HEK293 (cell line): ENCODE measurements at regions not wholly inside any gene's neighbourhood (a gene's known extent, or its start where the extent isn't known, plus 50 kb on each side); places are given as distances from the start of the nearest gene placed in this dataset.

Experiments
- CTCF ChIA-PET: fragments of 350-600 bp; formaldehyde crosslinking; extraction: SDS; loops from one replicate; lab custom pipeline; 2021; ENCODE audit warnings: antibody characterized with exemption; lab: Yijun Ruan, JAX
- POLR2A ChIA-PET: fragments of 300-600 bp; formaldehyde crosslinking; extraction: SDS; loops from one replicate; lab custom pipeline; 2020; ENCODE audit warnings: antibody characterized with exemption, inconsistent platforms; lab: Yijun Ruan, JAX
- H3K27ac ChIP-seq: fragments of 200-500 bp; sonication (Bioruptor generic); 2 replicates; pipeline ENCODE4 v1.5.1; 2014; ENCODE audit warnings: low read depth, low read length, control low read depth, inconsistent platforms; ENCODE audit errors: extremely low read depth
- H3K36me3 ChIP-seq, 2 experiments: fragments of 200-500 bp in 1 of 2; sonication (Bioruptor generic) in 1 of 2; 1 replicate in 1 of 2; 2 replicates in 1 of 2; pipeline ENCODE4 v1.5.1; 2014 to 2017; ENCODE audit warnings: inconsistent platforms in 2 of 2, low read length in 2 of 2; ENCODE audit not compliant: control insufficient read depth in 2 of 2, insufficient read depth in 1 of 2
- H3K4me1 ChIP-seq: fragments of 200-500 bp; sonication (Bioruptor generic); 2 replicates; pipeline ENCODE4 v1.5.1; 2014; ENCODE audit warnings: mild to moderate bottlenecking, low read length, inconsistent platforms; ENCODE audit not compliant: control insufficient read depth, insufficient read depth
- H3K4me3 ChIP-seq: 2 replicates; pipeline ENCODE4 v1.5.1; 2011; ENCODE audit warnings: low read depth, mild to moderate bottlenecking, control low read depth, low read length, moderate library complexity
- H3K9me3 ChIP-seq: fragments of 200-500 bp; sonication (Bioruptor generic); 2 replicates; pipeline ENCODE4 v1.5.1; 2014; ENCODE audit warnings: low read depth, low read length, inconsistent platforms; ENCODE audit not compliant: control insufficient read depth, insufficient read depth
- AEBP2 ChIP-seq: fragments of 450-650 bp; formaldehyde crosslinking; IDR thresholded peaks from 2 replicates; pipeline ENCODE4 v1.5.1; 2016; ENCODE audit warnings: missing biosample characterization, missing genetic modification characterization, borderline replicate concordance
- BCL11A ChIP-seq: fragments of 450-650 bp; formaldehyde crosslinking; IDR thresholded peaks from 2 replicates; pipeline ENCODE4 v1.5.1; 2016; ENCODE audit warnings: low read depth, missing biosample characterization, missing genetic modification characterization
- BCL11B ChIP-seq: fragments of 450-650 bp; formaldehyde crosslinking; IDR thresholded peaks from 2 replicates; pipeline ENCODE4 v1.5.1; 2016; ENCODE audit warnings: low read depth, missing biosample characterization, missing genetic modification characterization
- ELK4 ChIP-seq: IDR thresholded peaks from 2 replicates; pipeline ENCODE4 v1.6.1; 2011; ENCODE audit warnings: mild to moderate bottlenecking, low read depth, low read length, borderline replicate concordance
- SETDB1 ChIP-seq: IDR thresholded peaks from one replicate; pipeline ENCODE4 v1.6.1; 2017; ENCODE audit warnings: mild to moderate bottlenecking, low read length, moderate library complexity, mixed read lengths; ENCODE audit not compliant: insufficient read length
- ZBTB10 ChIP-seq: fragments of 450-650 bp; formaldehyde crosslinking; IDR thresholded peaks from 2 replicates; pipeline ENCODE4 v1.5.1; 2016; ENCODE audit warnings: missing biosample characterization, missing genetic modification characterization
- ZNF140 ChIP-seq: fragments of 450-650 bp; formaldehyde crosslinking; IDR thresholded peaks from 2 replicates; pipeline ENCODE4 v1.5.1; 2016; ENCODE audit warnings: missing biosample characterization, missing genetic modification characterization
- ZNF155 ChIP-seq: fragments of 450-650 bp; formaldehyde crosslinking; IDR thresholded peaks from 2 replicates; pipeline ENCODE4 v1.5.1; 2016; ENCODE audit warnings: missing biosample characterization, missing genetic modification characterization
- ZNF174 ChIP-seq: fragments of 450-650 bp; formaldehyde crosslinking; IDR thresholded peaks from 2 replicates; pipeline ENCODE4 v1.5.0; 2017; ENCODE audit warnings: missing biosample characterization, mild to moderate bottlenecking, missing genetic modification characterization
- ZNF2 ChIP-seq: fragments of 450-650 bp; formaldehyde crosslinking; IDR thresholded peaks from 2 replicates; pipeline ENCODE4 v1.5.1; 2016; ENCODE audit warnings: missing biosample characterization, missing genetic modification characterization
- ZNF324 ChIP-seq: fragments of 450-650 bp; formaldehyde crosslinking; IDR thresholded peaks from 2 replicates; pipeline ENCODE4 v1.5.1; 2016; ENCODE audit warnings: missing biosample characterization, missing genetic modification characterization
- ZNF404 ChIP-seq: fragments of 450-650 bp; formaldehyde crosslinking; IDR thresholded peaks from 2 replicates; pipeline ENCODE4 v1.5.1; 2017; ENCODE audit warnings: missing biosample characterization, missing genetic modification characterization
- ZNF544 ChIP-seq: fragments of 450-650 bp; formaldehyde crosslinking; IDR thresholded peaks from 2 replicates; pipeline ENCODE4 v1.5.0; 2017; ENCODE audit warnings: missing biosample characterization, missing genetic modification characterization
- ZNF555 ChIP-seq: fragments of 450-650 bp; formaldehyde crosslinking; conservative IDR thresholded peaks from 2 replicates; pipeline ENCODE4 v1.5.1; 2017; ENCODE audit warnings: missing biosample characterization, mild to moderate bottlenecking, missing genetic modification characterization, inconsistent platforms
- ZNF654 ChIP-seq: fragments of 450-650 bp; formaldehyde crosslinking; IDR thresholded peaks from 2 replicates; pipeline ENCODE4 v1.5.1; 2016; ENCODE audit warnings: low read depth, missing biosample characterization, missing genetic modification characterization
- ZNF658 ChIP-seq: fragments of 450-650 bp; formaldehyde crosslinking; IDR thresholded peaks from 2 replicates; pipeline ENCODE4; 2016; ENCODE audit warnings: missing biosample characterization, missing genetic modification characterization
- ZNF677 ChIP-seq: fragments of 450-650 bp; IDR thresholded peaks from 2 replicates; pipeline ENCODE4 v1.5.0; 2018; ENCODE audit warnings: missing biosample characterization, mild to moderate bottlenecking, missing genetic modification characterization, moderate library complexity
- ZNF777 ChIP-seq: fragments of 450-650 bp; formaldehyde crosslinking; IDR thresholded peaks from 2 replicates; pipeline ENCODE4 v1.5.1; 2017; ENCODE audit warnings: missing biosample characterization, missing genetic modification characterization, borderline replicate concordance
- ZNF785 ChIP-seq: fragments of 450-650 bp; formaldehyde crosslinking; IDR thresholded peaks from 2 replicates; pipeline ENCODE4 v1.5.1; 2016; ENCODE audit warnings: missing biosample characterization, missing genetic modification characterization
- ZSCAN18 ChIP-seq: fragments of 450-650 bp; formaldehyde crosslinking; IDR thresholded peaks from 2 replicates; pipeline ENCODE4 v1.5.1; 2016; ENCODE audit warnings: missing biosample characterization, missing genetic modification characterization
- ZSCAN23 ChIP-seq: fragments of 450-650 bp; formaldehyde crosslinking; IDR thresholded peaks from 2 replicates; pipeline ENCODE4 v1.5.1; 2016; ENCODE audit warnings: missing biosample characterization, missing genetic modification characterization
- ZXDB ChIP-seq: fragments of 450-650 bp; formaldehyde crosslinking; IDR thresholded peaks from 2 replicates; pipeline ENCODE4 v1.5.1; 2016; ENCODE audit warnings: missing biosample characterization, missing genetic modification characterization
- TF ChIP-seq, protein P1 (sequence below): fragments of 450-650 bp; formaldehyde crosslinking; IDR thresholded peaks from 2 replicates; pipeline ENCODE4 v1.5.1; 2016; ENCODE audit warnings: missing biosample characterization, missing genetic modification characterization
- TF ChIP-seq, protein P2 (sequence below): fragments of 450-650 bp; formaldehyde crosslinking; IDR thresholded peaks from 2 replicates; pipeline ENCODE4 v1.5.1; 2016; ENCODE audit warnings: missing biosample characterization, missing genetic modification characterization
- TF ChIP-seq, protein P3 (sequence below): fragments of 450-650 bp; formaldehyde crosslinking; IDR thresholded peaks from 2 replicates; pipeline ENCODE4 v1.5.1; 2016; ENCODE audit warnings: missing biosample characterization, missing genetic modification characterization

DNA sequence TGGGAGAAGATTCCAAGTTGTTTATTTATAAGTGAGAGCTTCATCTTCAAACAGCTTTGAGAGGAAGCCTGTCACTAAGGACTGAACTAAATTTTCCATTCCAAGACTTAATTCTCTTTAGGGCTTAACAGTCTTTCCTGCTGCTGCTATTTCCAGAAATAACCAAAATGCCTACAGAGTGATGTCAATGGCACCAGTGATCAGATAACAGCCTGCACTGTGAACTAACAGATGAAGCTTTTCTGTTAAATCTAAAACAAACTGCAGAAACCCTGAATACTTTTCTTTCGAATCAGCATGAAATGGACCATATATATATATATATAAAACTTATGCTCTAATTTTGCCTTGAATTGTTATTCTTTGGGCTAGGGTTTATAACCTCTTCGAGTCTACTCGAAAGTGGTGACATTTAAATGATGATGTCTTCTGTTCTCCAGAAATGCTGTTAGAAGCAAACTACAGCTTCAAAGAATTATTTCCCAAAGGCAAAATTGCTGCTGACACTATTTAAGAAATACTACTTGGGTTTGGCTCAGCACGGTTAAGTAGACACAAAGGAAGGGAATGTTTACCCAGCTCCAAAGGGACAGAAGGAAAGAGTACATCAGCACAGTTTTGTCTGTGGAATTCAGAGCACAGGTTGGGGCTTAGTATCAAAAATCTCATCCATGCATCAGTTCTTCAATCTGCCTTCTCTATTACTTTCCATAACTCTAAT is 238.5 kb upstream of the LRRN1 start:
- H3K27ac ChIP-seq = no peak overlapping the region
- CTCF ChIA-PET = interaction anchor here (0.6 kb wide), 1 partner anchor 34 kb away, joined by 4 read pairs; no protein-coding TSS in a partner anchor
- POLR2A ChIA-PET = no interaction called here
- H3K36me3 ChIP-seq = no peaks in the 10 kb centered on the region
- no peaks in the 10 kb centered on the region for H3K9me3 ChIP-seq
- no peaks in the 10 kb centered on the region for H3K4me1 ChIP-seq
- no peak for TF ChIP-seq ZNF785 (tag by site-specific recombination)
- no peak for TF ChIP-seq ZNF677 (tag by site-specific recombination)
- TF ChIP-seq, protein P1, sequence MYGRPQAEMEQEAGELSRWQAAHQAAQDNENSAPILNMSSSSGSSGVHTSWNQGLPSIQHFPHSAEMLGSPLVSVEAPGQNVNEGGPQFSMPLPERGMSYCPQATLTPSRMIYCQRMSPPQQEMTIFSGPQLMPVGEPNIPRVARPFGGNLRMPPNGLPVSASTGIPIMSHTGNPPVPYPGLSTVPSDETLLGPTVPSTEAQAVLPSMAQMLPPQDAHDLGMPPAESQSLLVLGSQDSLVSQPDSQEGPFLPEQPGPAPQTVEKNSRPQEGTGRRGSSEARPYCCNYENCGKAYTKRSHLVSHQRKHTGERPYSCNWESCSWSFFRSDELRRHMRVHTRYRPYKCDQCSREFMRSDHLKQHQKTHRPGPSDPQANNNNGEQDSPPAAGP = no peak
- TF ChIP-seq, protein P2, sequence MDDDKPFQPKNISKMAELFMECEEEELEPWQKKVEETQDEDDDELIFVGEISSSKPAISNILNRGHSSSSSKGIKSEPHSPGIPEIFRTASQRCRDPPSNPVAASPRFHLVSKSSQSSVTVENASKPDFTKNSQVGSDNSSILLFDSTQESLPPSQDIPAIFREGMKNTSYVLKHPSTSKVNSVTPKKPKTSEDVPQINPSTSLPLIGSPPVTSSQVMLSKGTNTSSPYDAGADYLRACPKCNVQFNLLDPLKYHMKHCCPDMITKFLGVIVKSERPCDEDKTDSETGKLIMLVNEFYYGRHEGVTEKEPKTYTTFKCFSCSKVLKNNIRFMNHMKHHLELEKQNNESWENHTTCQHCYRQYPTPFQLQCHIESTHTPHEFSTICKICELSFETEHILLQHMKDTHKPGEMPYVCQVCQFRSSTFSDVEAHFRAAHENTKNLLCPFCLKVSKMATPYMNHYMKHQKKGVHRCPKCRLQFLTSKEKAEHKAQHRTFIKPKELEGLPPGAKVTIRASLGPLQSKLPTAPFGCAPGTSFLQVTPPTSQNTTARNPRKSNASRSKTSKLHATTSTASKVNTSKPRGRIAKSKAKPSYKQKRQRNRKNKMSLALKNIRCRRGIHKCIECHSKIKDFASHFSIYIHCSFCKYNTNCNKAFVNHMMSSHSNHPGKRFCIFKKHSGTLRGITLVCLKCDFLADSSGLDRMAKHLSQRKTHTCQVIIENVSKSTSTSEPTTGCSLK (tag by site-specific recombination) = no peak
- no peak for TF ChIP-seq ZNF654 (tag by site-specific recombination)
- TF ChIP-seq ZNF174 (tag by site-specific recombination) = no peak
- TF ChIP-seq ZSCAN18 = no peak
- TF ChIP-seq ZSCAN23 = no peak
- TF ChIP-seq ZBTB10 = no peak
- no peak for TF ChIP-seq ZNF544
- no peak for TF ChIP-seq ELK4
- no peak for TF ChIP-seq BCL11A
- TF ChIP-seq SETDB1 = no peak
- no peak for TF ChIP-seq ZNF324 (tag by site-specific recombination)
- TF ChIP-seq ZNF140 (tag by site-specific recombination) = no peak
- TF ChIP-seq ZNF658 (tag by site-specific recombination) = no peak
- TF ChIP-seq, all 188 proteins: peak for 0
- H3K4me3 ChIP-seq = no peak overlapping the region

DNA sequence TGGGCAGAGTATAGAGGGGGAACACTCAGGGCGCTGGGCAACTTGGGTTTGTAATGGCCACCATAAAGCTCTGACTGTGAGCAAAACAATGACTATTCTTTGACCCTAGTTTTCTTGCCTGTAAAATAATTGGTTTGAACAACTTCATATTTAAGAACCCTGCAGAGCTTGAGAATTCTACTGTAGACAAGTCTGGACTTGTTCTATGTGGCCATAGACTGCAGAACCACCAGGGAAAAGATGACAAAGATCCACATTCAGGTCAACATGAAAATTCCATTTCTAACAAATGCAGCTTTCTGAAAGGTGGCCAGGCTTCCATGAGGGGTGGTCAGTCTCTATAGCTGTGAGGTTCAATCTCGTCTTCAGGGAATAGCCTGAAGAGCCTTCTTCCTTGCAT is 239.4 kb upstream of the LRRN1 start:
- Histone ChIP-seq H3K36me3 (no peaks in the 10 kb centered on the region), H3K4me3 (no peak overlapping the region), H3K27ac (no peak overlapping the region), H3K4me1 (no peaks in the 10 kb centered on the region), H3K9me3 (no peaks in the 10 kb centered on the region)
- POLR2A ChIA-PET = no interaction called here
- CTCF ChIA-PET = interaction anchor here (0.6 kb wide), 1 partner anchor 311 kb away, joined by 4 read pairs; no protein-coding TSS in a partner anchor
- TF ChIP-seq ZNF777 (no peak), AEBP2 (tag by site-specific recombination) (no peak), BCL11B (tag by site-specific recombination) (no peak), ZNF555 (tag by site-specific recombination) (no peak), ZNF2 (tag by site-specific recombination) (no peak), ZXDB (tag by site-specific recombination) (no peak), ZNF404 (tag by site-specific recombination) (no peak), ZNF155 (tag by site-specific recombination) (no peak)
- TF ChIP-seq, protein P3, sequence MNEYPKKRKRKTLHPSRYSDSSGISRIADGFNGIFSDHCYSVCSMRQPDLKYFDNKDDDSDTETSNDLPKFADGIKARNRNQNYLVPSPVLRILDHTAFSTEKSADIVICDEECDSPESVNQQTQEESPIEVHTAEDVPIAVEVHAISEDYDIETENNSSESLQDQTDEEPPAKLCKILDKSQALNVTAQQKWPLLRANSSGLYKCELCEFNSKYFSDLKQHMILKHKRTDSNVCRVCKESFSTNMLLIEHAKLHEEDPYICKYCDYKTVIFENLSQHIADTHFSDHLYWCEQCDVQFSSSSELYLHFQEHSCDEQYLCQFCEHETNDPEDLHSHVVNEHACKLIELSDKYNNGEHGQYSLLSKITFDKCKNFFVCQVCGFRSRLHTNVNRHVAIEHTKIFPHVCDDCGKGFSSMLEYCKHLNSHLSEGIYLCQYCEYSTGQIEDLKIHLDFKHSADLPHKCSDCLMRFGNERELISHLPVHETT (tag by site-specific recombination) = no peak
